ENCODE measurements at regions not wholly inside any gene's neighbourhood (a gene's known extent, or its start where the extent isn't known, plus 50 kb on each side); places are given as distances from the start of the nearest gene placed in this dataset.
A peak's percentile ranks its signal among the peaks of the same experiment; 100 is the strongest.

DNA sequence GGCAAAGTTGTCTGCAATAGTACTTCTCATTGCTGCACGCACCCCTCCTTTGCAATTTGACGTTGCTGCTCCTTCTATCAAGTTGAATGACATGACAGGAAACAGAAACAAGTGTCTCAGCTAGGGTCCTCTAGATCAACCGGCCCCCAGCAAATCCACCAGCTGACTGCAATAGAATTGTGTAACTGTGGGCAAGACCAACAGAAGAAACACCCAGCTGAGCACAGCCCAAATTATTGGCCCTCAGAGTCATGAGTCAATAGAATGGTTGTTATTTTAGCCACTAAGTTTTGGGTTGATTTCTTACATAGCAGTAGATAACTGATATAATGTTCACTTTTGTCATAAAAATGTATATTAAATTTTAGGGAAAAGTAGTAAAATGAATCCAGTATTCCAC, 202.7 kb downstream of the MAFB start:
- no peak for DNase-seq

DNA sequence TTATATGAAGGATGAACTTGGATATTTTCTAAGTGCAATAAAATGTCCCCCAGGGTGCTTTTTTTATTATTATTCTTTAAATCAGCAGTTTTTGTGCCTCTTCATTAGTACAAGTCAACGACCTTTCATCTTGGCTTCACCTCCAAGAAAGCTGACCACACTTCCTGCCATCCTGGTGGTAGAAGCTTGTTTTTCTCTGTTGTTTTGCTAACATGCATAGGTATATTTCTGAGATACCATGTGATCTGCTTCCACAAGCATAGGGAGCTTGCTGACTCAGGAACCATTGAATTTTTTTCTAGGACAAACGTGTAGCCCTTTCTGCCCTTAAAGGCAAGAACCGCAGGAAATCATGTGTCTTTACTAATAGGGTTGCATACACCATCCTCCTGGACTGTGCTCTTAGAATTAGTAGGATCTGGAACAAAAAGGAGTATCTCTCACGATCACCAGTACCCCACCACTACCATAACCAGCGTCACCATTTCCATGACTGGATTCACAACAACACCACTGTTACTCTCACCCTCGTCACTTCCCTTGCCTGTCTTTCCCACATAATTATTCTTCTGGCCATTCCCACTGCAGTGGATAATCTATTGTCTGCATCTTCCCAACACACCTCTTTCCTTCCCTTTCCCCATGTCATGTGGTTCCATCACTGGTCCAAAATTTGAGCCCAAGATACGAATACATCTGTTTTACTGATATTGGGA, 207.1 kb downstream of the MAFB start:
- DNase-seq = no peak

DNA sequence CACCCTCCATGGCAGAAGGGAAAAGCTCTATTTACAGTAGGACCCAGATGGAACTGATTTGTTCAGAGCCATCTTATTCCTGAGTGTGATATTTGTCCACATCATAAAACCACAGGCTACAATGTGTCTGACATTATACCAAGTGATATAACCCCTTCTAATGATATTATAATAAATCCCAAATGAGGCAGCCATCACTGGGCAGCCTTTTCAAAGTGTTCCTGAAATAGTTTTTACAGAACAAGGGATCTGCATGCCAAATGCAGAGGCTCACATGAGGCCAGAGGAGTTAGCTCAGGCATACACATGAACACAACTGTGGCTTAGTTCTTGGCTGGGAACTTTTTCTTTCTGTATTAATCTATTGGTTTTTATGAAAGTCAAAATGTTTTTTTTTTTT, 207.7 kb downstream of the MAFB start:
- DNase-seq = peak; percentile 30

DNA sequence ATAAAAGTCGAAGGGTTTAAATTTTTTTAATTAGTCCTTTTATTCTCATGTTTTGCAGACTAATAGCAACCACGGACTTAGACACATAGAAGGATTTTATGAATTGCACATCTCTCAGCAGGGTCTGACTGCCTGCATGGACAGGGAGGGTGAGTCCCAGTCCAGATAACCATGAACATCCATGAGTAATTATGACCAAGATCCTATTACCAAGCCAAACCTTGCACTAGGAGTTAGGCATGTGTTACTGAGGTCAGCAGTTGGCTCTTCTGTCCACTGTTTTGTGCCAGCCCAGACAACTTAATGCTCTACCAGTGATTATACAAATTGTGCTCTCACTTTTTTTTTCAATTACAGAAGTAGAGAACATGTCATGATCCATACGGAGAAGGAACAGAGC, 211.2 kb downstream of the MAFB start:
- DNase-seq = no peak

DNA sequence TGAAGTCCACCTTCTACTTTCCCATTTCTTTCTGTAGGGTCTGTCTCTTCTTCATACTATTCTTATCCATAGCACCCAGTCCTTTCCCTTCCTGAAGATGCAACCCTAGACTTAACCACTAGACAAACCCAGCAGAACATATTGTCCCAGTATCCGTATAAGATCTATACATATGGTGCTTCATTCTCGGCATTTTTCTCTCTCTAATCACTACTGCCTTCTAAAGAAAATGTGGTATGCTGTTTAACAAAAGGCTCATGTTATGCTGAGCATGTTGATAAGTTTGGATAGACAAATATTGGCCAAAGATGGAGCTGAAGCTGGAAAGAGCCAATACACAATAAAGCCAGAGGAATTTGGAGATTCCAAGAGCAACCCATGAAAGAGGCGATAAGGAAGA, 212.6 kb downstream of the MAFB start:
- no peak for DNase-seq

DNA sequence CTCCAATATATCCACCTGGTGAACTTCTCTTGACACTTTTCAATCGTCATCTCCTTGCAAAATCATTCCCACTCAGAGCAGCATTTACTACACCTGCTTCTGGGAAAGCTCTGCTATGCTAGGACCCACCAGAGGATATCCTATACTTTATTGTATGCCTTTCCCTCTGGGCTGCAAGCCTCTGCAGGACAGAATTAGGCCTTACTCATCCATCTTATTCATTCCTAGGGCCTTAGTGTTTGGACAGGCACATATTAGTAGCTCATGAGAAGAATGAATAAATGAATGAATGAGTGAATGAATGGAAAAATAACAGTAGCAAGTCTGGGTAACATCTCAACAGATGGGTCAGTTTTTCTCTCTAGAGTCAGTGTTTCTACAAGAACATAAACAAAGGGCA, 216.1 kb downstream of the MAFB start:
- DNase-seq = no peak

DNA sequence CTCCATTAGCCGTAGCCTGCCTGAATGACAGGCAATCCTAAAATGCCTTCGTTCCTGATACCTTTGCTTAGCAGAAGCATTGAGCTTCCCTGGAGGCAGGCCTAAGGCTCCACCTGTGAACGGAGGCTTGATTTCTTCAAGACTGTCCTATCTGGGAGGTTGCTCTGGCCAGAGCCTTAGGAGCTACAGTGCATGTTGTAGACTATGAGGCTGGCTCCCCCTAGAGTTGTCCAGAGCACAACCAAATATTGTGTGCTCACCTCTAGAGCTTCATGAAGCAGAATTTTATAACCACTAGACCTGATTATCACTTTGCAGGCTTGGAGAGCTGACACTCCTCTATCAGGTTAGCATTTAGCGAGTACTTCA, 217.8 kb downstream of the MAFB start:
- DNase-seq = peak; percentile 31

DNA sequence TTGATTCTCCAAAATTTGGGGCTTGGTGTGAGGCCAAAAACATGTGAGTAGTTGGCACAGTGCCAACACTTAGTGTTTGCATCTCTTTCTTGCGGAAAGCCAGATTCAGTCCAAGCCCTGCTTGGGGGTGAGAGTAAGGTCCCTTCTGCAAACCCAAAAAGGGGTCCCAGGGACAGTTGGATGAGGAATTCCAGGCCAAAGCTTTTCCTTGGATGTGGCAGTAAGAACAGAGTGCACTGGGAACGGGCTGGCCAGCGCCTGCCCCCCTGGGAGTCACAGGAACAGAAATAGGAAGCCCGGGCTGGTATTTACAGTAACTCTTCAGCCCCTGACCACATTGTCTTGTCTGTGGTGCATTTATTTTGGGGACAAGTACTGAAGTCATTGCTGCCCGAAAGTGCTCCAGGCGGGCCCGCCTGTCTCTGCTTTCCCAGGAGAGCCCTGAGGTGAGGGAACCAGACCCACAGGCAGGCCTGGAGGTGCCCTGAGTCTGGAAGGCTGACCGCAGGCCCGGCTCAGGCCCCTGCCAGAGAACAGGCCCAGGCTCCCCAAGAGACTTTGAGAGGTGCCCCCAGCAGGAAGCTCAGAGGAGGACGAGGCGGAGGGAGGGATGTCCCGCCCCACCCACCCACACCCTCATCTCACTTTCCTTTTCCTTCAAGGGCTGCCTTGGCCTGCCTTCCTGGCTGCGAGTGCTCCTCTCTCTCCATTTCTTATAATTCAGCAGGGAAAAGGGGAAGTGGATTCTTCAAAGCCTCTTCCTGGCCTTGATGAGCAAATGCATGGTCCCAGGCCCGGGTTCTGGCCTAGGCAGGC, 218.4 kb downstream of the MAFB start:
- DNase-seq = peak; percentile 64

DNA sequence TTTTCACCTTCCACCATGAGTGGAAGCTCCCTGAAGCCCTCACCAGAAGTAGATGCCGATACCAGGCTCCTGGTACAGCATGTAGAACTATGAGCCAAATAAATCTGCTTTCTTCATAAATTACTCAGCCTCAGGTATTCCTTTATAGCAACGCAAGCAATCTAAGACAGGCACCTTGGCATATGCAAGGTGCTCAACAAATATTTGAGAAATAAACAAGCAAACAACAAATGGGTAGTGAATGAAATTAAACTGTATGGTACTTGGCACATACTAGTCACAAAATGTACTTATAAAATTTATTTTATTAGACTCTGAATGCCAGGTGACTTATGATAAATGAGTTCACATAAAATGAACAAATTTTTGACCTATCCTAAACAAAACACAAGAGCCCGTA, 220.3 kb downstream of the MAFB start:
- no peak for DNase-seq

DNA sequence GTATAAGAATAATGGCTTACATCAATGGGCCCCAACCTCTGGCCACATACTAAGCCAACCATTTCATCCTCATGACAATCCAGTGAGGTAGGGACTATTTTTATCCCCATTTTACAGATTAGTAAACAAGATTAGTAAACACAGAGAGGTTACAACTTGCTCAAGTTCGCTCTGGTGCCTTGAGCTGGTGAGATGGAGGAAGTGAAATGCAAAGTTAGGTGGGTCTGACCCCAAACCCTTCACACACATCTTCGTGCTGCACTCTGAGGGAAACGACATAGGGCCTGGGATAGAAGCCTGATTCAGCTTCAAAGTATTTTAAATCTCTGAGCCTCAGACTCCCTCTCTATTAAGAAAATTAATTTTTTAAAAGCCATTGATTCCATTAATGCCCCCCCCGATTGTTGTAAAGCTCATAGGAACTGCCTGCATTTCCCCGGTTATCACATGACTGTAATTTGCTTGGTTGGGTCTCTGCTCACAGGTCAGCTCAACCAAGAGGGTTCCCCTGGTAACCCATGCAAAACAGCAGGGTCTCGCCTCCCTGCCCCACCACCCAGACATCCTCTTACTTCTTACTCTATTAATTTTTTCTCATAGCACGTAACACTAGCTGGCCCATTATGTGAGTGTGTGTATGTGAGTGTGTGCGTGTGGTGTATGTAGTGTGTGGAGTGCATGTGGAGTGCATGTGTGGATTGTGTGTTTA, 221.2 kb downstream of the MAFB start:
- DNase-seq = no peak

DNA sequence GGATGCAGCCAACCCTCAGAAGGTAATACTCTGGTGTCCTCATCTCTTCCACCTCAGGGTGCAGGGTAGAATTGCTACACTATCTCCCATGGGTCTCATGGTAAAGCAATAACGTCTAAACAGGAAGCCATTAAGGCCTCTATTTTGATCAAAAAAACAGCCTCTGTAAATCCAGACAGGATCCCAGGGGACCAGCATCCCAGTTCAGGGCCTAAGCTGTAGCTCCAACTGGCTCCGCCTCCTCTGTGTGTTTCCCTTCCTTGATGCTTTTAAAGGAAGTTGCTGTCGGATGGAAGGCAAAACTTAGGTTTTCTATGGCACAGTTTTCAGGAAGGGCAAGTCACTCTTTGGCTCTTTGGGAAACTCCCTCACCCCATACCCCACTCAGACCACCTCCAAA, 222.0 kb downstream of the MAFB start:
- DNase-seq = no peak

DNA sequence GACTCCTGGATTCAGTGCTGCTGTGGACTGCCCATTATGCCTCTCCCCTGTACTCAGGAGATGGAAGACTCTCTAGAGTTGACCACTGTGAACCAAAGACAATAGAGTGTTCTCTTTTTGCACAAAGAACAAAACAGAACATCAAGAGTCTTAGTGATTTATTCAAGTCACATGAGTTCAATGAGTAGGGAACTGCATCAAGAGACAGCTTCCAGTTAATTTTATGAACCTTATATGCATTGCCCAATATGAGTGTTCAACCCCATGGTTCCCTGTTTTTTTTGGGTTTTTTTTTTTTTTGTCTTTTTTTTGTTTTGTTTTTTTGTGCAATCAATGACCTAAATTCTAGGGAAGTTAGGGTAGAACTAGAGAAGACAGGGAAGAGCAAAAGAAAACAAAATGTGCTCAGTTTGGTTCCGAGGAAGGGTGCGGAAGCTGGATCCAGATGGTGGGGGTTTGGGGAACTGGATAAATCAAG, 224.3 kb downstream of the MAFB start:
- no peak for DNase-seq

DNA sequence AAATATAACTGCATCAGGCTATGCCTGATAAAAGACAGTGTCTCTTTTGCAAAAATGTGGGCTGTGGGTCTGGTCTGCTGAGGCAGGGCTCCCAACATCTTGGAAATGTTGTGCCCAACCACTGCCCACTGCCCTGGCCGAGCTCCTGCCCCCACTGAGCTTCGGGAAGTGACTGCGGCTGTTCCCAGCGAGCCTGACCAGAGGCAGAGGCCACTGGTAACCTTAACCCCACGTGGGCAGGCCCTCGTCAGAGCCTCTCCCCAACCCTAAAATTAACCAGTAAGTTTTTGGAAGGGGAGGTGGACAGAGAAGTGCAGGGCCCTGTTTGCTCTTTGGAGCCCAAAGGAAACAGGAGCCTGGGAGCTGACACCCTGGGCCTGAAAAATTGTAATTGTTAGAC, 225.9 kb downstream of the MAFB start:
- peak; percentile 72 for DNase-seq

DNA sequence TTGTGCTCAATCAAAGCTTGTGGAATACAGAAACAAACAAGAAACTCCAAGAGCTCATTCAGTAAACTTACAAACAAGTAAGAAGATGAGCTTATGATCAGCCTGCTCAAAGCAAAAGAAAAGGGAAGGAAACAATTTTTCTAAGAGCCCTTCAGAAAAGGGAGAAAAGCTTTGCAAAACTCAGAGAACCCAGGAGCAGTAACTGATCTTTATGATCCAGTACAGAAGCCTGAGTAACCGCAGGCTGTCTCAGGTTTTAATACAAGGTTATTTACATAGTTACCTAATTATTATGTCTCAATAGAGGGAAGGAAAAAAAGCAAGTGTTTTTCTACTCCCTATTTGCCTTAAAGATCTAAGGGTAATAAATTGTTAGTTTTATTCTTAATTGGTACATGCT, 226.5 kb downstream of the MAFB start:
- no peak for DNase-seq

DNA sequence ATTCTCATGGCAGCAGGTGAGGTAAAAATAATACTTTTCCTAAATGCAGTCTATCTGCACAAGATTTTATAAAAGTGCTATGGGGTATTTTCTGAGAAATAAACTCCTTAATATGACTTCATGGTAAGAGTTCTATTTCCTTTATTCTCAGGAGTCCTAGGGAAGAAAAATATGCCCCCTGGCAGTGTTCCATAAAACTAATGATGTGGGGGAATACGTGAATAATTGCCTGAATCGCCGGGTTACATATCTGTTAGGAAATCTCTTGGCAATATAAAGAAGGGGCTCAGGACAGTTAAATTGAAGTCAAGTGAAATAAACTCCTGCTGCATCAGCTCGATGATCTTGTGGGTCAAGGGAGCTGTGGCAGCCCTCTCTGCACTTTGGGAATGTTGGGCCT, 229.7 kb downstream of the MAFB start:
- DNase-seq = no peak

DNA sequence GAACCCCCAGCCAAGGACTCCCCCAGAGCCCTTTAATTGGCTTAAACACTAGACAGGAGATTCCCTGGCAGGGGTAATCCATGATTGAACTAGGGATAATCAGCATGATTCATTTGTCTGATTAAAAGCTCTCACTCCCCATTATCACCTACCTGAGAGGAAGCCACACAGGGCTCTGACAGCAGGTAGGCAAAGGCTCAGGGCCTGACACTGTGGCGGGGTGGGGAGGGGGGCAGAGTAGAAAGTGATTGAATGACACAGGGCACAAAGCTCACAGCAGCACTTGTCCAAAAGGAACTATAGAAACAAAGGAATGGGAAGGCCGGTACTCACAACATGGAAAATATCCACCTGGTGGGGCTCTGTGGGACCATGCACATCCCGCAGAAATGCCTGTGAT, 231.6 kb downstream of the MAFB start:
- DNase-seq = no peak

DNA sequence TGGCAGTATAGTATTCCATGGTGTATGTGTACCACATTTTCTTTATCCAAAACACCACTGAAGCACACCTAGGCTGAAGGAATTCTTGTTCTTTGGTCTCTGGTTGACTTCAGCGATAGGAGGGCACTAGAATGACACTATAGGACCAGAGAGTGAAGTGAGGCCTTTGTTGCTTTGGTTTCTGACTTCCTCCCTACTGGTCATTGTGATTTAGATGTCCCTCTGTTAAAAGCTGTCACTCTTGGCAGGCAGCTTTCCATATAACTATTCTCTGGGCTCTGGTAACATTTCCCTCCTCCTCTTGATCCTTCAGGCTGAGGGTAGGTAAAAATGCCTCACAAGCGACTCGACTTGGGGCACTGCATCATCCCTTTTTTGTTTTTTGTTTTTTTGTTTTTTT, 236.3 kb downstream of the MAFB start:
- no peak for DNase-seq

DNA sequence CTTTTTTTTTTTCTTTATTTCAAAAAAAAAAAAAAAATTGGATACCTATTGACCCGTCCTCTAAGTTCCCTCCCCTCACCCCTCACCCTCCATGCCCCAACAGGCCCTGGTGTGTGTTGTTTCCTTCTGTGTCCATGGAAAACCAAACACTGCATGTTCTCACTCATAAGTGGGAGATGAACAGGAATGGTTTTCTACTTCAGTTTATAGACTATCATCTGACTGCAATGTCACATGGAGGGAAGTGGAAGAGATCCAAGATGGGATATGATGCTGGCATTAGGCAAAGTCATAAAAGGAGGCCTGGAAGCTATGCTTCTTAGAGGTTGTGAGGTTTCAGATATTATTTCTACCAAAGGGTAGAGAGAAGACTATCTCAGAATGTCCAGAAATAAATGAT, 237.5 kb downstream of the MAFB start:
- no peak for DNase-seq

DNA sequence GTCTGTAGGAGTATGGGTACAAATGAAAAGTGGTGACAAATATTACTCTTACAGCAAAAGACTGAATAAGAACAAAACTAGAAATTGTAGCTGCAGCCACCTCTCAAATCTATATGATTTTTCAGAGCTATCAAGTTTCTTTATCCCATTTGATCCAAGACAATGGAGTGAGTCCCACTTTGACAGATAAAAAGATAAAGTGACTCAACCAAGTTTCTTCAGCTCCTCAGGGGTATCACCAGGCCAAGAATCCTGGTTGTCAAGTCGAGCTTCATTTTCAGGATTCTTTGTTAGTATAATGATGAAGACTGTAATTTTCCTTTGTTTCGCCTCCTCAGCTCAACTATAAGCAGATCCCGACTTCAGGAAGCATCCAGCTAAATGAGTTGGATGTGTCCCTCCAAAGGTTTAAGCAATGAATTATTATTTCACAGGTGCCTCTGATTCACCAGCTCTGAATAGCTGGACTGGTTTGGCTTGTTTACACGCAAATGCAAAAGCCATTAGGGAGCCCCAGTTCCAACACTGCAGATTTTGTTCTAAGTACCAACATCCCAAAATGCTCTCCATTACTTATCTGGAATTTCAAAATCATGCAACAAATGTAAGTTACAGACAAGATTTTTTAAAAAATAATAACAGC, 238.9 kb downstream of the MAFB start:
- DNase-seq = no peak

DNA sequence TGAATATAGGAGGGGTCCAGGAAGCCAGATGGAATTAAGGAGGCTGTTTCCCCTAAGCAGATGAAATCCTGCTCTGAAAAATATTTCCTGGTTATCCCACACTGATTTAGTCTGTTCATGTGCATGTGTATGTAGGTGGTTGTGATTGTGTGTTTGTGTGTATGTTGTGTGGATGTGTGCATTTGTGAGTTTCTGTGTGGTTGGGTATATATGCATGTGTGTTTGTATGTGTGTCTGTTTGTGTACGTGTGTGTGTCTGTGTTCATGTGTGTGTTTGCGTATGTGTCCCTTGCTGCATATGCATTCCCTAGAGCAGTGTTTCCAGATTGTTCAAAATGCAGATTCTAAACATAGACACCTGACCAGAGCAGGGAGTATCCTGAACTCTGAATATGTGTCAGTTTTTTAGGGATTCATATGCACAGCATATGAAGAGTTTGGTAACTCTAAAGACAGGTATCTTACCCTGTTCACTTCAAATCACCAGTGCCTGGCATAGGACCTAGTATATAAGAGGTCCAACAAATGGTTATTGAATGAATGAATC, 239.8 kb downstream of the MAFB start:
- DNase-seq = no peak

DNA sequence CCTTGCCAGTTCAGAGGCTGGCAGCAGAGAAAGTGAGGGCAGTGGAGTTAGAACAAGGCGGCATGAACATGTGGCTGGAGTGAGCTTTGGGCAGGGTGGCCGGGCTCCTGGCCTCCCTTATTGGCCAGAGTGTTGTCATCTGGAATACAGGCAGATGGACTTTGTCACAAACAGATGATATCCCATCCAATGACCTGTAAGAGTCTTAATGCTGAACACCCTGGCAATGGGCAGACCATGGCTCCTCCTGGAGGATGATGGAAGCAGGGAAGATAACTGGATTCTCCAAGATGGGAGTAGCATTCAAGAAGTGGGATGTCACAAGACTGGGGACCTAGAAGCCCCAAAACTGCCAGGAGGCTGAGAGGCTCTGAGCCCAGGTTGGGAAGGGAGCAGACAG, 242.1 kb downstream of the MAFB start:
- DNase-seq = no peak

DNA sequence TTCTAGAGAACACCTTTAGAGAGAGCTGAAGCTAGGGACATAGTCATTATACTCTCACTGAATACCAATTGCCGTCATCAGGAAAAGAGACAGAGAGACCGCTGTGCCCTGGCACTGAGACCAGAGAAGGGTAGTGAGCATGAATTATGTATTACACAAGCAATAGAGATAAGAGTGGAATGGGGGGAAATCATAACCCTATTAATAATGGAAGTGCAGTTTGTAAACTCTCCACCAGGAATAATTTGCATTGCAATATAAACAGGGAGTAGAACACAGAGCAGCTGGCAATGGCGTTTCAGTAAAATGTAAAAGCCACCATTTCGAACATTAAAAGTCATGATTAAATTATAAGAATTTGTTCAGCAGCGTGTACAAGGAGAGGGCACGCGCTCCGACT, 244.5 kb downstream of the MAFB start:
- no peak for DNase-seq

DNA sequence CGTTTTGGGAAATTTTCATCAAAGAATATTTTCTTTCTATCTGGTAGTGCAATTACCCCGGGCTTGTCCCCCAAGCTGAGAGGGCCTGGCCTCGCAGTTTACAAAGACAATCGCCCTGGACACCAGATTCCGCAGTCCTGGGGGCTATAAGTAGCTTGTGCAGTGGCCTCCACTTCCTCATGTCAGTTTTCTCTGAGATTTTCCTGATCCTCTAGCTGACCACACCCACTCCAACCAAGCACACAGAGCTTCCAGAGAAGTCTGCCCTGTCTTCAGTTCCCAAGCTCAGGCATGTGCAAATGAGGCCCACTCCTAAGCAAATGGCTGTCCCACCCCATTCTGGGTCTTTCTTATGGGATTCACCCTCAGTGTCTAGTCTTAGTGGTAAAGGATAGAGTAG, 245.3 kb downstream of the MAFB start:
- no peak for DNase-seq

Data from femur (tissue), 1 donor.